SK-N-SH (cell line): ENCODE measurements at regions not wholly inside any gene's neighbourhood (a gene's known extent, or its start where the extent isn't known, plus 50 kb on each side); places are given as distances from the start of the nearest gene placed in this dataset.

Source experiments
- EP300 ChIP-seq, 2 experiments: IDR thresholded peaks; 2 replicates each; pipeline versions ENCODE4 v1.4.0 to v1.6.1; 2012; ENCODE audit warnings: borderline replicate concordance in 1 of 2, low read depth in 1 of 2, low read length in 1 of 2
- JUND ChIP-seq: IDR thresholded peaks from 2 replicates; pipeline ENCODE4 v1.4.0; 2012
- POLR2AphosphoS5 ChIP-seq: IDR thresholded peaks from 2 replicates; pipeline ENCODE4 v1.6.1; 2012; ENCODE audit warnings: low read depth, low read length
- RFX5 ChIP-seq: IDR thresholded peaks from 2 replicates; pipeline ENCODE4 v1.6.1; 2012; ENCODE audit warnings: mild to moderate bottlenecking, improper control_type of control experiment, low read length
- TF ChIP-seq, protein P1 (sequence below): IDR thresholded peaks from 2 replicates; pipeline ENCODE4; 2012
- TF ChIP-seq, protein P2 (sequence below): fragments of 200-600 bp; sonication (generic); IDR thresholded peaks from 2 replicates; pipeline ENCODE4 v1.6.1; 2017; ENCODE audit warnings: antibody characterized with exemption, mild to moderate bottlenecking, moderate library complexity

DNA sequence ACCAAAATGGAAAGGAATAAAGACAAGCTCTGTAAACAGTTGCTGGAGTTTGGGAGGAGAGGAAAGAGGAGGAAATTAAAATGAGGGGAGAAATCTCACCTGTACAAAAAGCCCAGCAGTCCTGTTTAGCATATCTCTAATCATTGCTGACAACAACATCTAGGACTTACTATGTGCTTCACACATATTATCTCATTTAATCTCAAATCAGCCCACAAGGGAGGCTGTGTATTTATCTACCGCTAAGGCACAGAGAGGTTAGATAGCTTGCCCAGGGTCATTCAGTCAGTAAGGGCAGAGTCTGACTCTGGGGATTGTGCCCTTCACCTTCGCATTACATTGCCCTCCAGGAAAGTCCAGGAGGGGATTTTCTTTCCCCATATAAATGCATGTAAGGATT is 233.3 kb downstream of the DLEU7 start:
- TF ChIP-seq JUND, result no peak
- TF ChIP-seq EP300 (IDR thresholded peaks at IDR 0.05; ENCODE audit: borderline replicate concordance in 1 of 2, low read depth in 1 of 2, low read length in 1 of 2), result no peak
- TF ChIP-seq POLR2AphosphoS5, result no peak
- TF ChIP-seq RFX5, result no peak
- TF ChIP-seq, protein P1, sequence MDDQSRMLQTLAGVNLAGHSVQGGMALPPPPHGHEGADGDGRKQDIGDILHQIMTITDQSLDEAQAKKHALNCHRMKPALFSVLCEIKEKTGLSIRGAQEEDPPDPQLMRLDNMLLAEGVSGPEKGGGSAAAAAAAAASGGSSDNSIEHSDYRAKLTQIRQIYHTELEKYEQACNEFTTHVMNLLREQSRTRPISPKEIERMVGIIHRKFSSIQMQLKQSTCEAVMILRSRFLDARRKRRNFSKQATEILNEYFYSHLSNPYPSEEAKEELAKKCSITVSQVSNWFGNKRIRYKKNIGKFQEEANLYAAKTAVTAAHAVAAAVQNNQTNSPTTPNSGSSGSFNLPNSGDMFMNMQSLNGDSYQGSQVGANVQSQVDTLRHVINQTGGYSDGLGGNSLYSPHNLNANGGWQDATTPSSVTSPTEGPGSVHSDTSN, result no peak
- TF ChIP-seq, protein P2, sequence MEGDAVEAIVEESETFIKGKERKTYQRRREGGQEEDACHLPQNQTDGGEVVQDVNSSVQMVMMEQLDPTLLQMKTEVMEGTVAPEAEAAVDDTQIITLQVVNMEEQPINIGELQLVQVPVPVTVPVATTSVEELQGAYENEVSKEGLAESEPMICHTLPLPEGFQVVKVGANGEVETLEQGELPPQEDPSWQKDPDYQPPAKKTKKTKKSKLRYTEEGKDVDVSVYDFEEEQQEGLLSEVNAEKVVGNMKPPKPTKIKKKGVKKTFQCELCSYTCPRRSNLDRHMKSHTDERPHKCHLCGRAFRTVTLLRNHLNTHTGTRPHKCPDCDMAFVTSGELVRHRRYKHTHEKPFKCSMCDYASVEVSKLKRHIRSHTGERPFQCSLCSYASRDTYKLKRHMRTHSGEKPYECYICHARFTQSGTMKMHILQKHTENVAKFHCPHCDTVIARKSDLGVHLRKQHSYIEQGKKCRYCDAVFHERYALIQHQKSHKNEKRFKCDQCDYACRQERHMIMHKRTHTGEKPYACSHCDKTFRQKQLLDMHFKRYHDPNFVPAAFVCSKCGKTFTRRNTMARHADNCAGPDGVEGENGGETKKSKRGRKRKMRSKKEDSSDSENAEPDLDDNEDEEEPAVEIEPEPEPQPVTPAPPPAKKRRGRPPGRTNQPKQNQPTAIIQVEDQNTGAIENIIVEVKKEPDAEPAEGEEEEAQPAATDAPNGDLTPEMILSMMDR, result no peak
